GM12878 (cell line): ENCODE measurements at regions not wholly inside any gene's neighbourhood (a gene's known extent, or its start where the extent isn't known, plus 50 kb on each side); places are given as distances from the start of the nearest gene placed in this dataset.

ENCODE experiments used
- ATAC-seq: fragments of 200-7000 bp; cut with Tn5 transposase; 3 replicates; pipeline ENCODE4 v1.9.1; 2020; ENCODE audit warnings: mild to moderate bottlenecking, moderate library complexity
- BruUV-seq: library from RNA; stranded (reverse); fragments of 400-500 nt; replicated peaks from 2 replicates; lab custom pipeline; 2021; lab: Mats Ljungman, UMichigan
- CTCF ChIA-PET: fragments of 300-600 bp; sonication (Branson Sonifier 250); formaldehyde crosslinking; extraction: SDS; loops from one replicate; lab custom pipeline; 2021; ENCODE audit warnings: inconsistent platforms; lab: Yijun Ruan, JAX
- POLR2A ChIA-PET: fragments of 350-600 bp; formaldehyde crosslinking; extraction: SDS; loops from one replicate; lab custom pipeline; 2021; ENCODE audit warnings: inconsistent platforms; lab: Charles Lee
- RAD21 ChIA-PET: fragments of 300-600 bp; sonication (Branson Sonifier 250); formaldehyde crosslinking; loops from one replicate; lab custom pipeline; 2023; ENCODE audit warnings: antibody characterized with exemption; ENCODE audit not compliant: unreplicated experiment; lab: Charles Lee
- SMC1A ChIA-PET: fragments of 300-600 bp; sonication (Branson Sonifier 250); formaldehyde crosslinking; loops from one replicate; lab custom pipeline; 2023; ENCODE audit not compliant: unreplicated experiment, uncharacterized antibody; lab: Charles Lee
- DNase-seq: peaks from one replicate; pipeline ENCODE4 v3.0.0-alpha.2; 2011; ENCODE audit warnings: low read depth, low spot score
- FAIRE-seq: peaks from 3 replicates; lab custom pipeline; 2011; peaks lifted over from hg19 to GRCh38; lab: Jason Lieb, UNC
- H2AFZ ChIP-seq: 2 replicates; pipeline ENCODE4 v1.6.0; 2011; ENCODE audit warnings: low read depth, low read length, control low read depth; ENCODE audit not compliant: control insufficient read depth
- H3K27ac ChIP-seq: 2 replicates; pipeline ENCODE4 v1.5.1; 2011; ENCODE audit warnings: control low read depth; ENCODE audit not compliant: control insufficient read depth, insufficient read depth
- H3K27me3 ChIP-seq, 2 experiments: replicated peaks in 1 of 2; 2 replicates each; pipeline versions ENCODE4 v1.6.0 to v1.6.1; 2011; ENCODE audit warnings: low read length in 1 of 2; ENCODE audit not compliant: control insufficient read depth in 2 of 2, insufficient read depth in 2 of 2
- H3K36me3 ChIP-seq, 2 experiments: 2 replicates each; pipeline ENCODE4 v1.5.1; 2011; ENCODE audit warnings: low read length in 1 of 2; ENCODE audit not compliant: control insufficient read depth in 2 of 2, insufficient read depth in 2 of 2
- H3K4me1 ChIP-seq: 2 replicates; pipeline ENCODE4 v1.6.1; 2011; ENCODE audit warnings: mild to moderate bottlenecking, low read length, moderate library complexity, mixed read lengths; ENCODE audit not compliant: control insufficient read depth, insufficient read depth
- H3K4me2 ChIP-seq: 2 replicates; pipeline ENCODE4 v1.6.0; 2011; ENCODE audit warnings: control low read depth; ENCODE audit not compliant: control insufficient read depth, insufficient read depth
- H3K4me3 ChIP-seq: fragments of 200-600 bp; sonication (generic); 2 replicates; pipeline ENCODE4 v1.5.1; 2016
- H3K79me2 ChIP-seq: 2 replicates; pipeline ENCODE4 v1.6.0; 2011; ENCODE audit warnings: low read length; ENCODE audit not compliant: control insufficient read depth, insufficient read depth
- H3K9ac ChIP-seq: 2 replicates; pipeline ENCODE4 v1.8.0; 2011; ENCODE audit warnings: low read length, control low read depth, mixed read lengths; ENCODE audit not compliant: control insufficient read depth, insufficient read depth
- H3K9me3 ChIP-seq: replicated peaks from 3 replicates; pipeline ENCODE4 v1.5.1; 2011; ENCODE audit warnings: mild to moderate bottlenecking, low read length; ENCODE audit not compliant: control insufficient read depth, insufficient read depth
- H4K20me1 ChIP-seq: 2 replicates; pipeline ENCODE4 v1.6.0; 2011; ENCODE audit not compliant: control insufficient read depth, insufficient read depth
- CUX1 ChIP-seq: IDR thresholded peaks from 2 replicates; pipeline ENCODE4 v1.6.1; 2012; ENCODE audit warnings: improper control_type of control experiment, low read depth, low read length; ENCODE audit not compliant: insufficient replicate concordance
- MAX ChIP-seq: IDR thresholded peaks from 2 replicates; pipeline ENCODE4 v1.6.1; 2012; ENCODE audit warnings: low read depth, low read length, improper control_type of control experiment
- PKNOX1 ChIP-seq: fragments of 450-650 bp; IDR thresholded peaks from 2 replicates; pipeline ENCODE4 v1.6.1; 2016; ENCODE audit warnings: mild to moderate bottlenecking
- POLR2A ChIP-seq: IDR thresholded peaks from 2 replicates; pipeline ENCODE4 v1.6.1; 2011; ENCODE audit warnings: low read depth, mild to moderate bottlenecking, low read length
- SIX5 ChIP-seq: IDR thresholded peaks from 2 replicates; pipeline ENCODE4 v1.6.1; 2011; ENCODE audit warnings: mild to moderate bottlenecking, low read depth, low read length, moderate library complexity; ENCODE audit not compliant: severe bottlenecking
- SPI1 ChIP-seq: IDR thresholded peaks from 2 replicates; pipeline ENCODE4 v1.6.1; 2011; ENCODE audit warnings: low read depth, mild to moderate bottlenecking, low read length, moderate library complexity, borderline replicate concordance; ENCODE audit not compliant: insufficient read depth
- TCF7 ChIP-seq: IDR thresholded peaks from 2 replicates; pipeline ENCODE4 v1.6.1; 2014; ENCODE audit warnings: antibody characterized with exemption, borderline replicate concordance
- USF1 ChIP-seq: IDR thresholded peaks from 2 replicates; pipeline ENCODE4 v1.6.1; 2011; ENCODE audit warnings: borderline replicate concordance, low read depth, mild to moderate bottlenecking, moderate library complexity, mixed read lengths, low read length; ENCODE audit not compliant: insufficient read depth; ENCODE audit errors: extremely low read length
- ZBTB11 ChIP-seq: fragments of 450-650 bp; formaldehyde crosslinking; IDR thresholded peaks from 2 replicates; pipeline ENCODE4 v1.5.0; 2022; ENCODE audit warnings: mild to moderate bottlenecking, missing genetic modification characterization
- WGBS: methylation state at CpG from one replicate; pipeline ENCODE4 v1.1.6; 2016; ENCODE audit warnings: low lambda C conversion rate; ENCODE audit not compliant: insufficient replicate concordance, insufficient coverage; ENCODE audit errors: missing lambda C conversion rate; 5-methylcytosine and 5-hydroxymethylcytosine counted together
- in situ Hi-C: fragments of 300-500 bp; cut with MboI; formaldehyde crosslinking; loops from 9 replicates; pipeline ENCODE4 v1.14.3; 2018; ENCODE audit warnings: mixed read lengths
- intact Hi-C: fragments of 100-400 bp; cut with micrococcal nuclease; formaldehyde crosslinking; loops from one replicate; pipeline ENCODE4 v1.14.2; 2022; ENCODE audit not compliant: unreplicated experiment

GRCh38 chr6:145147981-145148749 lies 587.2 kb downstream of the EPM2A start (continued):
- TF ChIP-seq TCF7 (no peak), SPI1 (no peak), POLR2A (no peak), SIX5 (no peak), USF1 (no peak), PKNOX1 (no peak)

- intact Hi-C loops (no loop called here), in situ Hi-C loops (no loop called here)
- ChIA-PET RAD21 (no interaction called here), SMC1A (no interaction called here), CTCF (no interaction called here), POLR2A (no interaction called here)
- Histone ChIP-seq H3K4me3 (no peak overlapping the region), H3K27ac (no peak overlapping the region), H3K79me2 (no peaks in the 10 kb centered on the region), H3K4me2 (no peak overlapping the region), H3K9me3 (no peaks in the 10 kb centered on the region), H3K4me1 (no peaks in the 10 kb centered on the region), H3K9ac (no peak overlapping the region), H4K20me1 (no peaks in the 10 kb centered on the region), H3K27me3 (no peaks in the 10 kb centered on the region), H3K36me3 (no peaks in the 10 kb centered on the region), H2AFZ (no peak overlapping the region)
- BruUV-seq = no TSS peak
- ATAC-seq = no peak
- WGBS = 0% methylated on average over 2 of the region's 2 CpGs
- DNase-seq = no peak
- FAIRE-seq = no peak
- TF ChIP-seq PKNOX1 = no peak
- TF ChIP-seq ZBTB11 = no peak
- TF ChIP-seq MAX = no peak
- no peak for TF ChIP-seq CUX1
Measured at GRCh38 chr6:145148776-145149175, 586.5 kb downstream of the EPM2A start.
